H1 (cell line): ENCODE measurements at regions not wholly inside any gene's neighbourhood (a gene's known extent, or its start where the extent isn't known, plus 50 kb on each side); places are given as distances from the start of the nearest gene placed in this dataset.

Experiments used
- POLR2A ChIP-seq, 2 experiments: IDR thresholded peaks; 1 replicate in 1 of 2; 2 replicates in 1 of 2; pipeline ENCODE4 v1.6.1; 2011; ENCODE audit warnings: low read depth in 2 of 2, low read length in 2 of 2, mild to moderate bottlenecking in 2 of 2; ENCODE audit errors: control extremely low read depth in 1 of 2
- POLR2AphosphoS5 ChIP-seq: IDR thresholded peaks from 2 replicates; pipeline ENCODE4 v1.6.1; 2011; ENCODE audit warnings: low read depth, low read length
- ZNF274 ChIP-seq: IDR thresholded peaks from 2 replicates; pipeline ENCODE4 v1.7.0; 2012; ENCODE audit warnings: low read length, borderline replicate concordance; ENCODE audit errors: extremely low read depth
- TF ChIP-seq, protein P1 (sequence below), 3 experiments: IDR thresholded peaks; 1 replicate in 2 of 3; 2 replicates in 1 of 3; pipeline versions ENCODE4 v1.5.1 to v1.6.1; 2011; ENCODE audit warnings: low read length in 3 of 3, mild to moderate bottlenecking in 3 of 3, inconsistent platforms in 2 of 3, low read depth in 1 of 3, moderate library complexity in 1 of 3; ENCODE audit not compliant: insufficient read depth in 1 of 3; ENCODE audit errors: control extremely low read depth in 1 of 3

- no peak for TF ChIP-seq POLR2A (IDR thresholded peaks at IDR 0.05; ENCODE audit: control extremely low read depth in 1 of 2, low read depth in 2 of 2, low read length in 2 of 2)
- TF ChIP-seq, protein P1, sequence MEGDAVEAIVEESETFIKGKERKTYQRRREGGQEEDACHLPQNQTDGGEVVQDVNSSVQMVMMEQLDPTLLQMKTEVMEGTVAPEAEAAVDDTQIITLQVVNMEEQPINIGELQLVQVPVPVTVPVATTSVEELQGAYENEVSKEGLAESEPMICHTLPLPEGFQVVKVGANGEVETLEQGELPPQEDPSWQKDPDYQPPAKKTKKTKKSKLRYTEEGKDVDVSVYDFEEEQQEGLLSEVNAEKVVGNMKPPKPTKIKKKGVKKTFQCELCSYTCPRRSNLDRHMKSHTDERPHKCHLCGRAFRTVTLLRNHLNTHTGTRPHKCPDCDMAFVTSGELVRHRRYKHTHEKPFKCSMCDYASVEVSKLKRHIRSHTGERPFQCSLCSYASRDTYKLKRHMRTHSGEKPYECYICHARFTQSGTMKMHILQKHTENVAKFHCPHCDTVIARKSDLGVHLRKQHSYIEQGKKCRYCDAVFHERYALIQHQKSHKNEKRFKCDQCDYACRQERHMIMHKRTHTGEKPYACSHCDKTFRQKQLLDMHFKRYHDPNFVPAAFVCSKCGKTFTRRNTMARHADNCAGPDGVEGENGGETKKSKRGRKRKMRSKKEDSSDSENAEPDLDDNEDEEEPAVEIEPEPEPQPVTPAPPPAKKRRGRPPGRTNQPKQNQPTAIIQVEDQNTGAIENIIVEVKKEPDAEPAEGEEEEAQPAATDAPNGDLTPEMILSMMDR (IDR thresholded peaks at IDR 0.05; ENCODE audit: control extremely low read depth in 1 of 3, insufficient read depth in 1 of 3, low read depth in 1 of 3, low read length in 3 of 3), result no peak
- TF ChIP-seq ZNF274, result no peak
- no peak for TF ChIP-seq POLR2AphosphoS5
Measured at GRCh38 chr14:66322564-66322963, 163.6 kb upstream of the CCDC196 start.
